ENCODE measurements at regions not wholly inside any gene's neighbourhood (a gene's known extent, or its start where the extent isn't known, plus 50 kb on each side); places are given as distances from the start of the nearest gene placed in this dataset. TPM values are rescaled to one million over a fixed set of nuclear protein-coding genes. Genes with fewer than 3 reads are reported as not detected.

Small RNA genes lying in the stretch of these regions (small RNA-seq; reads per million reads assigned to genes)
- gene RF00019 (ENCODE audit: low read depth): not detected
- not detected for gene RNU6-830P (ENCODE audit: low read depth)
